Calu3 (cell line): ENCODE measurements at regions not wholly inside any gene's neighbourhood (a gene's known extent, or its start where the extent isn't known, plus 50 kb on each side); places are given as distances from the start of the nearest gene placed in this dataset.

Experiments used
- BruUV-seq: library from RNA; stranded (reverse); fragments of 400-500 nt; replicated peaks from 2 replicates; lab custom pipeline; 2021; lab: Mats Ljungman, UMichigan
- CTCF ChIA-PET: fragments of 300-600 bp; sonication (Branson Sonifier 250); formaldehyde crosslinking; loops from one replicate; lab custom pipeline; 2022; ENCODE audit warnings: antibody characterized with exemption; lab: Charles Lee
- DNase-seq: peaks from one replicate; pipeline ENCODE4 v3.0.0; 2022
- H3K27ac Mint-ChIP-seq: one replicate; pipeline ENCODE4 v1.8.0; 2022; ENCODE audit warnings: mixed read lengths; ENCODE audit not compliant: unreplicated experiment
- H3K27me3 Mint-ChIP-seq: one replicate; pipeline ENCODE4 v1.8.0; 2022; ENCODE audit warnings: mixed read lengths; ENCODE audit not compliant: unreplicated experiment
- H3K36me3 Mint-ChIP-seq: one replicate; pipeline ENCODE4 v1.8.0; 2022; ENCODE audit warnings: mild to moderate bottlenecking, moderate library complexity, mixed read lengths; ENCODE audit not compliant: insufficient read depth, unreplicated experiment
- H3K4me1 Mint-ChIP-seq: one replicate; pipeline ENCODE4 v1.8.0; 2022; ENCODE audit warnings: mild to moderate bottlenecking, low read depth, mixed read lengths; ENCODE audit not compliant: unreplicated experiment
- H3K4me3 Mint-ChIP-seq: one replicate; pipeline ENCODE4 v1.8.0; 2022; ENCODE audit warnings: mild to moderate bottlenecking, low read depth, moderate library complexity, mixed read lengths; ENCODE audit not compliant: unreplicated experiment
- H3K9me3 Mint-ChIP-seq: one replicate; pipeline ENCODE4 v1.8.0; 2022; ENCODE audit warnings: low read depth, mixed read lengths; ENCODE audit not compliant: unreplicated experiment
- intact Hi-C: fragments of 100-400 bp; cut with micrococcal nuclease; formaldehyde crosslinking; loops from one replicate; pipeline ENCODE4 v1.10.0; 2022; ENCODE audit not compliant: unreplicated experiment
- TF ChIP-seq, protein P1 (sequence below): fragments of 200-600 bp; IDR thresholded peaks from one replicate; pipeline ENCODE4 v1.8.0; 2022; ENCODE audit warnings: antibody characterized with exemption; ENCODE audit not compliant: unreplicated experiment

DNA sequence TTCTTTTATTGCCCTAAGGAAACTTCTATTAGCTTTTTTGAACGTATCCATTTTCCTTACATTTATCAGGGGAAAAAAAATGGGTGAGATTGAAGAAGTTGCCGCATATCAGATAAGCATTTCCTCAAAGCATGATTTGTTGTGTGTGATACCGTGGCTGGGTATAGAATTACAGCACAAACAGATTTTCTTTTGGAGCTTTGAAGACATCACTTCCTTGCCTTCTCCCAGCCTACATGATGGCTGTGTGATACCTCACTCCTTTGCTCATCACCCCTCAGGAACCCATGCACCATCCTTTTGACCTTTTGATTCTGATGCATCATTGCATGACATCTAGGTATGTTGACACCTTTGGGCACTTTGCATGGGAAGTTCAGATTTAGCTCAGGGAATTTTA, 1155.3 kb downstream of the BRD1 start:
- intact Hi-C loops: no loop called here
- CTCF ChIA-PET: no interaction called here
- H3K27ac Mint-ChIP-seq: no peak overlapping the region
- H3K4me3 Mint-ChIP-seq: no peak overlapping the region
- H3K27me3 Mint-ChIP-seq: no peaks in the 10 kb centered on the region
- H3K4me1 Mint-ChIP-seq: no peaks in the 10 kb centered on the region
- no TSS peak for BruUV-seq
- H3K9me3 Mint-ChIP-seq: peaks cover 17% of the 10 kb centered on the region
- TF ChIP-seq, protein P1, sequence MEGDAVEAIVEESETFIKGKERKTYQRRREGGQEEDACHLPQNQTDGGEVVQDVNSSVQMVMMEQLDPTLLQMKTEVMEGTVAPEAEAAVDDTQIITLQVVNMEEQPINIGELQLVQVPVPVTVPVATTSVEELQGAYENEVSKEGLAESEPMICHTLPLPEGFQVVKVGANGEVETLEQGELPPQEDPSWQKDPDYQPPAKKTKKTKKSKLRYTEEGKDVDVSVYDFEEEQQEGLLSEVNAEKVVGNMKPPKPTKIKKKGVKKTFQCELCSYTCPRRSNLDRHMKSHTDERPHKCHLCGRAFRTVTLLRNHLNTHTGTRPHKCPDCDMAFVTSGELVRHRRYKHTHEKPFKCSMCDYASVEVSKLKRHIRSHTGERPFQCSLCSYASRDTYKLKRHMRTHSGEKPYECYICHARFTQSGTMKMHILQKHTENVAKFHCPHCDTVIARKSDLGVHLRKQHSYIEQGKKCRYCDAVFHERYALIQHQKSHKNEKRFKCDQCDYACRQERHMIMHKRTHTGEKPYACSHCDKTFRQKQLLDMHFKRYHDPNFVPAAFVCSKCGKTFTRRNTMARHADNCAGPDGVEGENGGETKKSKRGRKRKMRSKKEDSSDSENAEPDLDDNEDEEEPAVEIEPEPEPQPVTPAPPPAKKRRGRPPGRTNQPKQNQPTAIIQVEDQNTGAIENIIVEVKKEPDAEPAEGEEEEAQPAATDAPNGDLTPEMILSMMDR: no peak
- no peaks in the 10 kb centered on the region for H3K36me3 Mint-ChIP-seq
- no peak for DNase-seq

DNA sequence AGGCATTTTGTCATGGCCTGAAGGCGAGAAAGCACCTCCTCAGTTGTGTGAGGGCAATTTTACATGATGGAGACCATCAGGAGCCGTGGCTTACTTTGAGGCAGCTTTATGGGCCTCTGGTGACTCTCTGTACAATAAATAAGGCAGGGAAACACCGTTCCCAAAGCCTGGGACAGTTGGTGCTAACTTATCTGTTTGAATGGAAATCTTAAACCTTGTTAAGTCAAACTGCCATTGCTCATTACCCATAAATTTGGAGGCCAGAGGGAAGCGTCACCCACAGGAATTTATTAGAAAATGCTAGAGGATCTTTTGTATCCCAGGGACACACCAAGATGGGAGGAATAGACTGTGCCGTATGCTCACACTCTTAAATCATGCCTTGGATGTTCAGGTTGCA, 1156.9 kb downstream of the BRD1 start:
- TF ChIP-seq, protein P1: no peak
- H3K36me3 Mint-ChIP-seq: no peaks in the 10 kb centered on the region
- no peak overlapping the region for H3K27ac Mint-ChIP-seq
- no peaks in the 10 kb centered on the region for H3K27me3 Mint-ChIP-seq
- peaks cover 19% of the 10 kb centered on the region for H3K9me3 Mint-ChIP-seq
- CTCF ChIA-PET: no interaction called here
- H3K4me3 Mint-ChIP-seq: no peak overlapping the region
- BruUV-seq: no TSS peak
- no peak for DNase-seq
- H3K4me1 Mint-ChIP-seq: no peaks in the 10 kb centered on the region
- intact Hi-C loops: no loop called here

DNA sequence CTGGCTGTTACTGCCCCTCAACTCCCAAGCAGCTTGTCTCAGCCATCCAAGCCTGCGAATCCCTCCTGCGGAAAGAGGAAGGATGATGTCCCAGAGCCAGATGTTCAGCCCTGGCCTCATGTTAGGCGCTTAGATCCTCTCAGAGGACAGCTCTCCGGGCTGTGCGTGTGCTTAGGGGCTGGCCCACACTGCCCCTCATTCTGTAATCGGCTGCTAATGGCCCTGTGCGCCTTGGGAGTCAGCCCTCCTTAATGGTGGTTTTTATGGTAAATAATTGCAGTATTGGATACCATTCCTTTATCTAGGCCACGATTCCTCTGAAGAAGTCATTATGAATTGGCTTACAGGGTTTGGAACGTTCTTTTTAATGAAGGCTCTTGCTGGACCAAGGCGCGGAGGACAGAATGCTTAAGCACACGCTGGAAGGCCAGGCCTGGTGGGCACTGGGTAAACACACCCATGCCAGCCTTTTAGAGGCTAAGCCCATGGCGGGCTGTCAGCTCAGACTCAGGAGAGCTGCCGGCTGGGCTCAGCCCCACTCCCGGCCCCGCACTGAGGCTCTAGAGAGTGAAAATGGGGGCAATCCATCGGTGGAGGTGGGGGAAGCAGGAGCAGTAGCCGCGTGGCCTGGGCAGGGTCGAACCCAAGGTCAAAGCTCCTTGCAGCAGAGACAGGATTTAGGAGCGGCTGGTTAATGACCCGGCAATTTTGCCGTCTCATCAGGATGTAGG, 1157.5 kb downstream of the BRD1 start:
- TF ChIP-seq, protein P1: no peak
- no peak overlapping the region for H3K27ac Mint-ChIP-seq
- intact Hi-C loops: no loop called here
- H3K36me3 Mint-ChIP-seq: no peaks in the 10 kb centered on the region
- no peaks in the 10 kb centered on the region for H3K4me1 Mint-ChIP-seq
- CTCF ChIA-PET: no interaction called here
- DNase-seq: no peak
- H3K4me3 Mint-ChIP-seq: no peak overlapping the region
- no TSS peak for BruUV-seq
- peaks cover 21% of the 10 kb centered on the region for H3K9me3 Mint-ChIP-seq
- H3K27me3 Mint-ChIP-seq: no peaks in the 10 kb centered on the region

DNA sequence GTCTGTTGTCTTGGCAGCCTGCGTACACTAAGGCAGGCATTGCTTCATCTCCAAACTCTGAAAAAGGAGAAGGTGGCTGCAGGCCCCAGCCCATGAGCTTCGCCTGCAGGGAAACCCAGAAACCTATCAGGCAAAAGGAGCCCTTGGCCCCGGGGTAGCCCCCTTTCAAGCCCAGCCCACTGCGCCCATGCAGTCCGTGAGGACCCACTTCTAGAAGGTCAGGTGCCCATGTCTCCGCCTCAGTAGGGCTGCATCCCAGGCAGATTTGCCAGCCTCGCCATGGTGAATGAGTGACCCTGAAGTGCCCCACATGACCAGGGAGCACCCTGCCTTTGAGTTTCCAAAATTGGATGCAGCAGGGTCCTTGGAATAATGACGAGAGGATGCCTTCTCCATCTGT, 1158.4 kb downstream of the BRD1 start:
- TF ChIP-seq, protein P1: no peak
- Mint-ChIP-seq H3K27me3 (no peaks in the 10 kb centered on the region), H3K27ac (no peak overlapping the region), H3K4me3 (no peak overlapping the region), H3K36me3 (no peaks in the 10 kb centered on the region), H3K9me3 (peaks cover 27% of the 10 kb centered on the region), H3K4me1 (no peaks in the 10 kb centered on the region)
- intact Hi-C loops: no loop called here
- DNase-seq: no peak
- no TSS peak for BruUV-seq
- CTCF ChIA-PET: no interaction called here
